ENCODE measurements at regions not wholly inside any gene's neighbourhood (a gene's known extent, or its start where the extent isn't known, plus 50 kb on each side); places are given as distances from the start of the nearest gene placed in this dataset.

DNA sequence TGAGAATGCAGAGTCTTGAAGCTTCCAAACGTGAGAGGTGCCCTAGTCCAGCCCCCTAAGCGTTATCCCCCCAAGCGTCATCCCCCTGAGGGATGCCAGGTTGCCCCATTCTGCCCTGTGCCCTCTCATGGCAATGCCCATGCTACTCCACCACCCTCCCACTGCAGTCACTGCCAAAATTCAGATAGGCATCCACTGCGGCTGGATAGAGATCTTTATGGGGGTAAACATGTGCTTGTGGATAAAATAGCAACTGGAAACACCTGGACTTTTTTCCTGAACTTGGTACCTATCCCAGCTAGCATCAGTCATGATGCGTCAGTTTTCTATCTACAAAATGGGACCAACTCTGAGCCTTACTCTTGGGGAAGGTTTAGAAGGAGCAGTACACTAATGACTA is 92.7 kb upstream of the HOXC13 start:
- TF ChIP-seq, protein P1, sequence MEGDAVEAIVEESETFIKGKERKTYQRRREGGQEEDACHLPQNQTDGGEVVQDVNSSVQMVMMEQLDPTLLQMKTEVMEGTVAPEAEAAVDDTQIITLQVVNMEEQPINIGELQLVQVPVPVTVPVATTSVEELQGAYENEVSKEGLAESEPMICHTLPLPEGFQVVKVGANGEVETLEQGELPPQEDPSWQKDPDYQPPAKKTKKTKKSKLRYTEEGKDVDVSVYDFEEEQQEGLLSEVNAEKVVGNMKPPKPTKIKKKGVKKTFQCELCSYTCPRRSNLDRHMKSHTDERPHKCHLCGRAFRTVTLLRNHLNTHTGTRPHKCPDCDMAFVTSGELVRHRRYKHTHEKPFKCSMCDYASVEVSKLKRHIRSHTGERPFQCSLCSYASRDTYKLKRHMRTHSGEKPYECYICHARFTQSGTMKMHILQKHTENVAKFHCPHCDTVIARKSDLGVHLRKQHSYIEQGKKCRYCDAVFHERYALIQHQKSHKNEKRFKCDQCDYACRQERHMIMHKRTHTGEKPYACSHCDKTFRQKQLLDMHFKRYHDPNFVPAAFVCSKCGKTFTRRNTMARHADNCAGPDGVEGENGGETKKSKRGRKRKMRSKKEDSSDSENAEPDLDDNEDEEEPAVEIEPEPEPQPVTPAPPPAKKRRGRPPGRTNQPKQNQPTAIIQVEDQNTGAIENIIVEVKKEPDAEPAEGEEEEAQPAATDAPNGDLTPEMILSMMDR (IDR thresholded peaks at IDR 0.05), result no peak
- H3K36me3 ChIP-seq (ENCODE audit: low read depth), result no peaks in the 10 kb centered on the region
- intact Hi-C loops (cut with DNase I, micrococcal nuclease), result no loop called here
- DNase-seq (no peak), ATAC-seq (no peak)
- no peaks in the 10 kb centered on the region for H3K9me3 ChIP-seq
- H3K4me3 ChIP-seq, result no peak overlapping the region
- H3K4me1 ChIP-seq (ENCODE audit: low read depth), result no peaks in the 10 kb centered on the region

DNA sequence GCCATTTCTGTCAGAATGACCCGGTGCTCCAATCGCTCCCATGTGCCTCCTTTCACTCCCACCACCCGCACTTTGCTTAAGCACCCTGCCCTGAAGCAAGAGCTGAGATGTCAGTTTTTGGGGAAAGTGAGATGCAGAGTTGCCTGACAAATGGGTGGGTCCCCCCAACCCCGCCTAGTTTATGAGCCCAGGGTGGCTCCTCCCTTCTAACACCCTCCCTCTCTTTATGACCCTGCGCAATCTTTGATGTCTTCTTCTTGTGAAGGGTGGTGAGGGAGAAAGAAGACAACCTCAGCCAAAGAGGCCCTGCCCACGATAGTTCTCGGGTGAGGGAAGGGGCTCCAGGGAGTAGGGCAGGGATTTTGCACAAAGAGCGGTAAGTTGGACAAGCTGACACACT is 89.5 kb upstream of the HOXC13 start:
- intact Hi-C loops (cut with DNase I, micrococcal nuclease), result no loop called here

DNA sequence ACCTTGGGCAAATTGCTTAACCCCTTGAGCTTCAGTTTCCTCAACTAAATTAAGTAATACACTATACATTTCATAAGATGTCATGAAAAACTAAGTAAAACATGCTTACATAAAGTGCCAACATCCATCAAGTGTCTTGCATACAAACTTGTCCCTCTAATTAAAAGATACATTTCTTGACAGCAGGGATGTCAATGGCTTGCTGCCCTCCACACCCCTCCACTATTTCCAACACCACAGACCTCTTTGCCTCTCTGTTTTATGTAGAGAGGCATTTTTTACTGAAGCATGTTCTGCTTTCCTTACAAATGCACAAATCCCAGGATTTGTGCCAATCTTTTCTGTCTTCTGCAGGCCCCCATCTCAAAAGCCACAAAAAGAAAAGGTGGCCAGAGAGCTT is 89.0 kb upstream of the HOXC13 start:
- DNase-seq (no peak), ATAC-seq (no peak)
- Histone ChIP-seq H3K9me3 (no peaks in the 10 kb centered on the region), H3K4me3 (no peak overlapping the region), H3K36me3 (ENCODE audit: low read depth) (no peaks in the 10 kb centered on the region), H3K4me1 (ENCODE audit: low read depth) (no peaks in the 10 kb centered on the region)
- intact Hi-C loops (cut with DNase I, micrococcal nuclease), result no loop called here
- TF ChIP-seq, protein P1 (IDR thresholded peaks at IDR 0.05), result no peak

More for the DNA sequence above, 89.5 kb upstream of the HOXC13 start:
- no peaks in the 10 kb centered on the region for H3K4me1 ChIP-seq (ENCODE audit: low read depth)
- ATAC-seq, result no peak
- no peaks in the 10 kb centered on the region for H3K9me3 ChIP-seq
- no peak overlapping the region for H3K4me3 ChIP-seq
- TF ChIP-seq, protein P1 (IDR thresholded peaks at IDR 0.05), result no peak
- no peaks in the 10 kb centered on the region for H3K36me3 ChIP-seq (ENCODE audit: low read depth)
- DNase-seq, result no peak

DNA sequence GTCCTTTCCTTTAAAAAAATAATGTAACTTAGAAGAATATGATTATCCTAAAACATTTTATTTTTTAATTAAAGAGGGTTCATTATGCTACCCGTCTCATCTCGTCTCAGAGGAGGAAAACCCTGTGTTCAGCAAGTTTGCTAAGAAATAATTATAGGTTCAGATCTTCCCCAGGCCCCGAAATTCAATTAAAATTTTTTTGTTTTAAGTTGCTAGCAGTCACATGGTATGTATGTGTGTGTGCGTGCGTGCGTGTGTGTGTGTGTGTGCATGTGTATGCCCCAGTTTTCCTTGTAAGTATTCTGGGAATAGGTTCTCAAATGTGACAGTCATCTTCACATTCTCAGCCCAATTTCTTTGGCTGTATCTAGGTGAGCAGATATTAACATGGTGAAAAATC is 86.6 kb upstream of the HOXC13 start:
- Histone ChIP-seq H3K36me3 (ENCODE audit: low read depth) (no peaks in the 10 kb centered on the region), H3K4me1 (ENCODE audit: low read depth) (no peaks in the 10 kb centered on the region), H3K4me3 (no peak overlapping the region), H3K9me3 (no peaks in the 10 kb centered on the region)
- TF ChIP-seq, protein P1 (IDR thresholded peaks at IDR 0.05), result no peak
- DNase-seq (no peak), ATAC-seq (no peak)
- intact Hi-C loops (cut with DNase I, micrococcal nuclease), result no loop called here

DNA sequence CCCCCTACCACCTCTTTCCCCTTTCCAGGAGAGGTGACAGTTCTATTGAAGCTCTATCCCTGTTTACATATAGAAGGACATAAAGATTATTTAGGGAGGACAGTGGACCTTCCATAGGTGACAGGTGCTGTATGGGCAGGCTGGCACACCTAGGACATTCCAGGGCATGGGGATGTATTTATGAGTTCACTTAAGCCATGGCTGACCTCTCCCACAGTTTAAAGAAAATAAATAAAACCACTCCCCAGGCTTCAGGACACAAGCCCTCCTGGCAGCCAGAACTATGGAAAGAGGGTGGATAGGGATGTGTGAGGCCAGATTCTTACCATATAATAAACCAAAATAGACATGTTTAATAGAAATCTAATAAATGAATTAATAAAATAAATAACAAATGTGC is 85.6 kb upstream of the HOXC13 start:
- Histone ChIP-seq H3K4me3 (no peak overlapping the region), H3K9me3 (no peaks in the 10 kb centered on the region), H3K4me1 (ENCODE audit: low read depth) (no peaks in the 10 kb centered on the region), H3K36me3 (ENCODE audit: low read depth) (no peaks in the 10 kb centered on the region)
- TF ChIP-seq, protein P1 (IDR thresholded peaks at IDR 0.05), result no peak
- DNase-seq, result no peak
- intact Hi-C loops (cut with DNase I, micrococcal nuclease), result no loop called here
- ATAC-seq, result no peak

DNA sequence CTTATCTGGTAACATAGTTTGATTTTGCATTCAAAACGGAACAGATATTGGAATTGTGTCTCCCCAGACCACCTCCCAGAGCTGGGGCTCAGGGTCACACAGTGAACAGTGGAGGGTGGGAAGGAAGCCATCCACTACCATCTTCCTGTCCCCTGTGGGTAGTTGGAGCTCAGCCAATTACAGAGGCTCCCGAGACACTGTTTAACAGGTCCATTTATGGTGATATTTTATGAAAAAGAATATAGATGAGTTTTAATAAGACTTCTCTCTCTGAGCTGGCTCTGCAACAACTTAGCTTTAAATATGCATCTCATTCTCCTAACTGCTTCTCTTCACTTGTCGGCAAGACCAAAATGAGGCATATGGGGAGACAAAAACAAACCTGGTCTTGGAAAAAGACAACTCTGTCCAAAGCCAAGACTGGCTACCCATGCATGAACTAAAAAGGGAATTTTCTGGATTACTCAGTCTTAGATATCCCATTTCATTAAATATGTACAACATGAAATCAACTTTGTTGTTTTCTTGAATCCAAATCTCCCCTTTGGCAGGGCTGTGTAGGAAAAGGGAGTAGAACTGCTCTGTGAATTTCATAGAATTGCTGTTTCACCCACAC is 83.8 kb upstream of the HOXC13 start:
- H3K9me3 ChIP-seq, result no peaks in the 10 kb centered on the region
- DNase-seq (no peak), ATAC-seq (no peak)
- no peaks in the 10 kb centered on the region for H3K4me1 ChIP-seq (ENCODE audit: low read depth)
- TF ChIP-seq, protein P1 (IDR thresholded peaks at IDR 0.05), result no peak
- intact Hi-C loops (cut with DNase I, micrococcal nuclease), result no loop called here
- H3K36me3 ChIP-seq (ENCODE audit: low read depth), result no peaks in the 10 kb centered on the region
- no peak overlapping the region for H3K4me3 ChIP-seq

Data from mucosa of descending colon (tissue), 3 donors.